Gastrocnemius medialis (tissue), 4 donors: ENCODE measurements at regions not wholly inside any gene's neighbourhood (a gene's known extent, or its start where the extent isn't known, plus 50 kb on each side); places are given as distances from the start of the nearest gene placed in this dataset.

Experiments used
- ATAC-seq, 2 donors: fragments of 150-250 bp; one replicate each; pipeline ENCODE4 v1.9.1; 2016
- DNase-seq, 2 donors: peaks; one replicate each; pipeline ENCODE4 v3.0.0-alpha.2; 2019
- H3K27ac ChIP-seq, 4 donors: fragments of 200-600 bp; sonication (generic); 1 replicate in 1 of 4; 2 replicates in 3 of 4; pipeline ENCODE4 v1.5.1; 2016 to 2018; ENCODE audit warnings: mild to moderate bottlenecking in 2 of 4, moderate library complexity in 1 of 4
- H3K27me3 ChIP-seq, 3 donors: fragments of 200-600 bp; sonication (generic) in 2 of 3; 1 replicate in 1 of 3; 2 replicates in 2 of 3; pipeline versions ENCODE4 v1.5.1 to v1.6.0; 2016 to 2019; ENCODE audit warnings: mild to moderate bottlenecking in 1 of 3, moderate library complexity in 1 of 3
- H3K36me3 ChIP-seq, 2 donors: fragments of 200-600 bp; sonication (generic) in 1 of 2; one replicate each; pipeline ENCODE4 v1.5.1; 2017 to 2018
- H3K4me1 ChIP-seq, 2 donors: fragments of 200-600 bp; sonication (generic) in 1 of 2; one replicate each; pipeline ENCODE4 v1.5.1; 2016 to 2017; ENCODE audit warnings: mild to moderate bottlenecking in 2 of 2
- H3K4me3 ChIP-seq, 4 donors: fragments of 200-600 bp; sonication (generic) in 3 of 4; 1 replicate in 1 of 4; 2 replicates in 3 of 4; pipeline ENCODE4 v1.5.1; 2016 to 2019; ENCODE audit warnings: mild to moderate bottlenecking in 2 of 4
- H3K9me3 ChIP-seq, 3 donors: fragments of 200-600 bp; sonication (generic) in 2 of 3; 1 replicate in 1 of 3; 2 replicates in 2 of 3; pipeline ENCODE4 v1.5.1; 2016 to 2019
- POLR2A ChIP-seq, 2 donors: fragments of 450-650 bp; IDR thresholded peaks; one replicate each; pipeline ENCODE4 v1.6.1; 2017; ENCODE audit warnings: antibody characterized with exemption in 2 of 2, mild to moderate bottlenecking in 2 of 2, moderate library complexity in 2 of 2
- in situ Hi-C, 4 donors: fragments of 200-750 bp; cut with MboI; loops; one replicate each; pipeline versions ENCODE4 v1.15.0 to v1.8.0; 2017; ENCODE audit warnings: low sequenced_read_pairs in 4 of 4
- intact Hi-C: fragments of 100-400 bp; cut with DNase I; formaldehyde crosslinking; loops from one replicate; pipeline ENCODE4 v1.15.1; 2023; ENCODE audit warnings: low total_unique reads
- TF ChIP-seq, protein P1 (sequence below), 5 experiments: fragments of 450-650 bp in 3 of 5; fragments of 200-600 bp in 2 of 5; sonication (generic) in 2 of 5; IDR thresholded peaks in 4 of 5; conservative IDR thresholded peaks in 1 of 5; 1 replicate in 4 of 5; 2 replicates in 1 of 5; pipeline ENCODE4 v1.5.1; 2016 to 2019; ENCODE audit warnings: antibody characterized with exemption in 5 of 5, mild to moderate bottlenecking in 3 of 5, moderate library complexity in 3 of 5

DNA sequence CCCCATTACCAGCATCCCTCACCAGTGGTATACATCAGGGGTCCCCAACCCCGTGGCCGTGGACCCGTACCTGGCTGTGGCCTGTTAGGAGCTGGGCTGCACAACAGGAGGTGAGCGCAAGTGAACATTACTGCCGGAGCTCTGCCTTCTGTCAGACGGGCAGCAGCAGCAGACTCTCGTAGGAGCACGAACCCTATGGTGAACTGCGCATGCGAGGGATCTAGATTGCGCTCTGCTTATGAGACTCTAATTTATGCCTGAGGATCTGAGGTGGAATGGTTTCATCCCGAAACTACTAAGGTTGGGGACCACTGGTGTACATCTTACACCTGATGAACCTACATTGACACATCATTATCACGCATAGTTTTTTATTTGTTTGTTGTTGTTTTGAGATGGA lies 52.8 kb upstream of the DHX15 start:
- TF ChIP-seq, protein P1, sequence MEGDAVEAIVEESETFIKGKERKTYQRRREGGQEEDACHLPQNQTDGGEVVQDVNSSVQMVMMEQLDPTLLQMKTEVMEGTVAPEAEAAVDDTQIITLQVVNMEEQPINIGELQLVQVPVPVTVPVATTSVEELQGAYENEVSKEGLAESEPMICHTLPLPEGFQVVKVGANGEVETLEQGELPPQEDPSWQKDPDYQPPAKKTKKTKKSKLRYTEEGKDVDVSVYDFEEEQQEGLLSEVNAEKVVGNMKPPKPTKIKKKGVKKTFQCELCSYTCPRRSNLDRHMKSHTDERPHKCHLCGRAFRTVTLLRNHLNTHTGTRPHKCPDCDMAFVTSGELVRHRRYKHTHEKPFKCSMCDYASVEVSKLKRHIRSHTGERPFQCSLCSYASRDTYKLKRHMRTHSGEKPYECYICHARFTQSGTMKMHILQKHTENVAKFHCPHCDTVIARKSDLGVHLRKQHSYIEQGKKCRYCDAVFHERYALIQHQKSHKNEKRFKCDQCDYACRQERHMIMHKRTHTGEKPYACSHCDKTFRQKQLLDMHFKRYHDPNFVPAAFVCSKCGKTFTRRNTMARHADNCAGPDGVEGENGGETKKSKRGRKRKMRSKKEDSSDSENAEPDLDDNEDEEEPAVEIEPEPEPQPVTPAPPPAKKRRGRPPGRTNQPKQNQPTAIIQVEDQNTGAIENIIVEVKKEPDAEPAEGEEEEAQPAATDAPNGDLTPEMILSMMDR (IDR thresholded peaks at IDR 0.05 in 4 of 5, conservative IDR thresholded peaks at IDR 0.05 in 1 of 5) = no peak
- no peak for TF ChIP-seq POLR2A (IDR thresholded peaks at IDR 0.05)
- intact Hi-C loops (no loop called here), in situ Hi-C loops (no loop called here)
- H3K27me3 ChIP-seq = no peaks in the 10 kb centered on the region
- no peak overlapping the region for H3K27ac ChIP-seq
- H3K9me3 ChIP-seq = no peaks in the 10 kb centered on the region
- H3K36me3 ChIP-seq = no peaks in the 10 kb centered on the region
- H3K4me1 ChIP-seq = no peaks in the 10 kb centered on the region
- DNase-seq (no peak), ATAC-seq (no peak)
- no peak overlapping the region for H3K4me3 ChIP-seq

DNA sequence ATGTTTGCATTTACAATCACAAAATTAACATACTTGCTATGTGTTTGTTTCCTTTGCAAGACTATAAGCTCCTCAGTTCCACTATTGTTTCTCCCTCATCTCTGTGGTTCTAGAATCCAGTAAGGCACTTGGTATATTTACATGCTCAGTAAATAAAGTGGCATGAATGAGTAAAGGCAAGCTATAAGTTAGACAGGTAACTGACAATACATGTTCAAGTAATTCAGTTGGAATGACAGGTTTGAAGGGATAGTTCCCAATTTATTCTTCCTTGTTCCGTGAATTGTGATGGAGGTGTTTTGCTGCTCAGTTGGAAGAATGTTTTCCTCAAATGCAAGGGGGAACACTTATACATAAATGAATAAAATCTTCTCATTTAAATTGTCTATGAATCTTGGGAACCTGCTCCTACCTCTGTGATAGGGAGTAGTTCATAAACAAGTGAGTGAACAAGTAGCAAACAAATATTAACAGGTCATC lies 54.1 kb upstream of the DHX15 start:
- Histone ChIP-seq H3K36me3 (no peaks in the 10 kb centered on the region), H3K27ac (no peak overlapping the region), H3K4me3 (no peak overlapping the region), H3K4me1 (no peaks in the 10 kb centered on the region), H3K27me3 (no peaks in the 10 kb centered on the region), H3K9me3 (no peaks in the 10 kb centered on the region)
- no peak for DNase-seq
- TF ChIP-seq POLR2A (IDR thresholded peaks at IDR 0.05) = no peak
- TF ChIP-seq, protein P1 (IDR thresholded peaks at IDR 0.05 in 4 of 5, conservative IDR thresholded peaks at IDR 0.05 in 1 of 5) = no peak
- in situ Hi-C loops (no loop called here), intact Hi-C loops (no loop called here)
- ATAC-seq = no peak

DNA sequence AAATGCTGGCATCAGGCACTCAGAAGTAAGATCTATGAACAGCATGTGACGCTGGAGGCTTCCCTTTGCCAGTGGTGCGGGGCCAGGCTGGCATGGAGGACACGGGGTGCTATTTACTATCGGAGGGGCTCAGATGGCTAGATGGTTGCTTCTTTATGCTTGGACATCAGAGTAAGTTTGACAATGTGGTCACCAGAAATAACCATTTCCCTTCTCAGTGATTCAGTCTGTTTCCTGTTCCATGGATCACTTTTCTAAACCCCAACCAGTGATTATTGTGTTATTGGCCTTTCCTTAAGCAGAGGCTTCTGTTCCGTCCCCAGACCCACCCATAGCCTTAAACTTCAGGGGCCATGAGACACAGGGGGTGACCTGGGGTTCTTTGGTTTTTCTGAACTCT lies 55.4 kb upstream of the DHX15 start:
- Histone ChIP-seq H3K4me3 (no peak overlapping the region), H3K27me3 (no peaks in the 10 kb centered on the region), H3K36me3 (no peaks in the 10 kb centered on the region), H3K9me3 (no peaks in the 10 kb centered on the region), H3K27ac (no peak overlapping the region), H3K4me1 (no peaks in the 10 kb centered on the region)
- TF ChIP-seq, protein P1 (IDR thresholded peaks at IDR 0.05 in 4 of 5, conservative IDR thresholded peaks at IDR 0.05 in 1 of 5) = no peak
- TF ChIP-seq POLR2A (IDR thresholded peaks at IDR 0.05) = no peak
- no peak for DNase-seq
- intact Hi-C loops = no loop called here
- in situ Hi-C loops = no loop called here
- no peak for ATAC-seq

DNA sequence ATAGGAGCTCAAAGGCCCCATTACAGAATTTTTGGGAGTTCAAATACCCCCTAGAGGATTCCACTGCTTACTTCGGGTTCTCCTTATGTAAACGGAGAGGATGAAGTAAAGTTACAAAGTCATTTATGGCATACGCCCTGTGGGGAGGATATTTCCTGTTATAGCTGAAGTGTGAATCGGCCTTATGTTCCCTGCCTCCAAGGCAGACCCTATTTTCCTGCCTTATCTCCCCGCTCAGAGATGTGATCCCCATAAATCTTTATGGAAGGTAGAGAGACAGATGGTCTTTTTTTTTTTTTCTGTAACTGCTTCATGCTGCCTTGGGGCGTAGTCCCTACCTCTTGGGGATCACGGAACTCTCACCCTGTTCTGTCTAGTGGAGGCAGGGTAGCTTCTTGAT lies 56.0 kb upstream of the DHX15 start:
- Histone ChIP-seq H3K27me3 (no peaks in the 10 kb centered on the region), H3K9me3 (no peaks in the 10 kb centered on the region), H3K4me3 (no peak overlapping the region), H3K27ac (no peak overlapping the region), H3K4me1 (no peaks in the 10 kb centered on the region), H3K36me3 (no peaks in the 10 kb centered on the region)
- DNase-seq (no peak), ATAC-seq (no peak)
- in situ Hi-C loops (no loop called here), intact Hi-C loops (no loop called here)
- TF ChIP-seq, protein P1 (IDR thresholded peaks at IDR 0.05 in 4 of 5, conservative IDR thresholded peaks at IDR 0.05 in 1 of 5) = no peak
- no peak for TF ChIP-seq POLR2A (IDR thresholded peaks at IDR 0.05)

DNA sequence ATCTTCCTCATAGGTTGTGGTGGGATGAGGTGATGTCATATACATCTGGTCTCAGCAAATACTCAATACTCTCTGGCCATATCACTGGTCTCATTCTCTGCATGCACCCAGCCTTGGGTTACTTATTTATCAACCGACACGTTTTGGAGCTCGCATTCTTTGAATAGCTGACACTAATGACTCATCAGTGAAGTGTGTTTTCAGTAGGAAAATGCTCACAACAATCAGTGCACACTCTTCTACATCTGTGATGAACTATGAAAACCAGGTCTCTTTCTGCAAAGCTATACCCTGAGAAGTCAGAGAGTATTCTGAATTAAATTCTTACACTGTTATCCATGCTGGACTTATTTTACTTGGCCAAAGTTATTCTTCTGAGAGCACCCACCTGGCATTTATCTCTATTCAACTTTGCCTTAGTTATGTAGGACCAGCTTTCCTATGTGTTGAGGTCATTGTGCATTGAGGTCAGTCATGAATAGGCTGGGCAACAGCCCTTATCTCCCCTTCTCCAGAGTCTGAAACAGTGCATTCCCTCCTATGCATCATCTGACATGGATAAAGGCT lies 58.7 kb upstream of the DHX15 start:
- no peaks in the 10 kb centered on the region for H3K4me1 ChIP-seq
- H3K9me3 ChIP-seq = no peaks in the 10 kb centered on the region
- H3K4me3 ChIP-seq = no peak overlapping the region
- DNase-seq (no peak), ATAC-seq (no peak)
- TF ChIP-seq, protein P1 (IDR thresholded peaks at IDR 0.05 in 4 of 5, conservative IDR thresholded peaks at IDR 0.05 in 1 of 5) = no peak
- TF ChIP-seq POLR2A (IDR thresholded peaks at IDR 0.05) = no peak
- in situ Hi-C loops = no loop called here
- no peak overlapping the region for H3K27ac ChIP-seq
- intact Hi-C loops = no loop called here
- H3K27me3 ChIP-seq = no peaks in the 10 kb centered on the region
- no peaks in the 10 kb centered on the region for H3K36me3 ChIP-seq
